Neutrophil (primary cell): ENCODE measurements at regions not wholly inside any gene's neighbourhood (a gene's known extent, or its start where the extent isn't known, plus 50 kb on each side); places are given as distances from the start of the nearest gene placed in this dataset.

Experiments
- H3K27ac ChIP-seq: fragments of 200-600 bp; sonication (generic); 2 replicates; pipeline ENCODE4 v1.5.1; 2016; ENCODE audit warnings: mild to moderate bottlenecking, moderate library complexity
- H3K27me3 ChIP-seq: fragments of 200-600 bp; sonication (generic); 2 replicates; pipeline ENCODE4 v1.6.0; 2016; ENCODE audit warnings: mild to moderate bottlenecking
- H3K36me3 ChIP-seq: fragments of 200-600 bp; sonication (generic); 2 replicates; pipeline ENCODE4 v1.5.1; 2017
- H3K4me1 ChIP-seq, 2 experiments: fragments of 200-600 bp in 1 of 2; sonication (generic) in 1 of 2; 1 replicate in 1 of 2; 2 replicates in 1 of 2; pipeline versions ENCODE4 v1.5.1 to v1.6.1; 2013 to 2016; ENCODE audit warnings: low read depth in 1 of 2, low read length in 1 of 2, mild to moderate bottlenecking in 1 of 2, moderate library complexity in 1 of 2; ENCODE audit not compliant: control insufficient read depth in 1 of 2, insufficient read depth in 1 of 2
- H3K4me3 ChIP-seq, 2 experiments: fragments of 200-600 bp in 1 of 2; sonication (generic) in 1 of 2; 1 replicate in 1 of 2; 2 replicates in 1 of 2; pipeline ENCODE4 v1.5.1; 2013 to 2016; ENCODE audit warnings: low read depth in 1 of 2, low read length in 1 of 2, mild to moderate bottlenecking in 1 of 2, moderate library complexity in 1 of 2
- H3K9me3 ChIP-seq: fragments of 200-600 bp; sonication (generic); 2 replicates; pipeline ENCODE4 v1.5.1; 2016
- CTCF ChIP-seq: fragments of 200-600 bp; sonication (generic); IDR thresholded peaks from 2 replicates; pipeline ENCODE4 v1.5.1; 2016; ENCODE audit warnings: antibody characterized with exemption

- H3K27me3 ChIP-seq, result peaks cover 9% of the 10 kb centered on the region
- no peaks in the 10 kb centered on the region for H3K36me3 ChIP-seq
- H3K27ac ChIP-seq, result no peak overlapping the region
- no peak overlapping the region for H3K4me3 ChIP-seq
- H3K4me1 ChIP-seq, result no peaks in the 10 kb centered on the region
- no peak for TF ChIP-seq CTCF
- no peaks in the 10 kb centered on the region for H3K9me3 ChIP-seq
These were observed 91.9 kb downstream of the RPLP1 start for GRCh38 chr15:69544365-69545113.

GRCh38 chr15:69546182-69546581 lies 93.6 kb downstream of the RPLP1 start:
- Histone ChIP-seq H3K27me3 (peaks cover 9% of the 10 kb centered on the region), H3K4me3 (no peak overlapping the region), H3K27ac (no peak overlapping the region), H3K36me3 (no peaks in the 10 kb centered on the region), H3K9me3 (no peaks in the 10 kb centered on the region), H3K4me1 (no peaks in the 10 kb centered on the region)
- TF ChIP-seq CTCF, result no peak

GRCh38 chr15:69548395-69549180 lies 96.0 kb downstream of the RPLP1 start:
- Histone ChIP-seq H3K9me3 (no peaks in the 10 kb centered on the region), H3K27me3 (peaks cover 9% of the 10 kb centered on the region), H3K4me1 (no peaks in the 10 kb centered on the region), H3K36me3 (no peaks in the 10 kb centered on the region), H3K4me3 (no peak overlapping the region), H3K27ac (no peak overlapping the region)
- no peak for TF ChIP-seq CTCF

- H3K4me1 ChIP-seq, result no peaks in the 10 kb centered on the region
- no peak for TF ChIP-seq CTCF
- H3K27ac ChIP-seq, result no peak overlapping the region
- H3K9me3 ChIP-seq, result no peaks in the 10 kb centered on the region
- H3K4me3 ChIP-seq, result no peak overlapping the region
- H3K27me3 ChIP-seq, result peaks cover 9% of the 10 kb centered on the region
- H3K36me3 ChIP-seq, result no peaks in the 10 kb centered on the region
These were observed 98.9 kb downstream of the RPLP1 start for GRCh38 chr15:69551391-69552056.

GRCh38 chr15:69552057-69552815 lies 99.6 kb downstream of the RPLP1 start:
- H3K27ac ChIP-seq, result no peak overlapping the region
- H3K4me1 ChIP-seq, result no peaks in the 10 kb centered on the region
- no peaks in the 10 kb centered on the region for H3K9me3 ChIP-seq
- TF ChIP-seq CTCF, result no peak
- no peaks in the 10 kb centered on the region for H3K36me3 ChIP-seq
- peaks cover 9% of the 10 kb centered on the region for H3K27me3 ChIP-seq
- no peak overlapping the region for H3K4me3 ChIP-seq
